ENCODE measurements at regions not wholly inside any gene's neighbourhood (a gene's known extent, or its start where the extent isn't known, plus 50 kb on each side); places are given as distances from the start of the nearest gene placed in this dataset.

DNA sequence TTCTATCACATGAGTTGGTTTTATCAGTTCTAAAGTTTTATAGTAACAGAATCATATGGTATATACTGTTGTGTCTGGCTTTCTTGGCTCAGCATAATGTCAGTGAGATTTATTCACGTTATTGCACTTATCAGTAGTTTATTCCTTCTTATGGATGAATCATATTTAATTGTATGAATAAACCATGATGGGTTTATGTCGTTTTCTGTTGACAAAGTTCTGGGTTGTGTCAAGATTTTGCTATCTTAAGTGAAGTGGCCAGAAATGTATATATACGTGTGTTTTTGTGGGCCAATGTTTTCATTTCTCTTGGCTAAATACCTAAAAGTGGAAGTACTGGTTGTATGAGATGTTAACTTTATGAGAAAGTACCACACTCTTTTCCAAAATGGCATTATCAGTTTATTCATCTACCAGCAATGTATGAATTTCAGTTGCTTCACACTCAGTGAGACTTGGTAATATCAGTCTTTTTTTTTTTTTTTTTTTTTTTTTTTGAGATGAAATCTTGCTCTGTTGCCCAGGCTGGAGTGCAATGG, 112.4 kb upstream of the DCBLD2 start:
- TF ChIP-seq CTCF (IDR thresholded peaks at IDR 0.05) (no peak), POLR2A (IDR thresholded peaks at IDR 0.05) (no peak)
